GM10248 (cell line): ENCODE measurements at regions not wholly inside any gene's neighbourhood (a gene's known extent, or its start where the extent isn't known, plus 50 kb on each side); places are given as distances from the start of the nearest gene placed in this dataset.
"Not testable (repeated sequence)": the region's sequence is repeated elsewhere in the genome, so short reads cannot be mapped to it uniquely, and the experiment has no call there.

Source experiments
- CTCF ChIA-PET: fragments of 300-600 bp; sonication (Branson Sonifier 250); formaldehyde crosslinking; extraction: SDS; loops from one replicate; lab custom pipeline; 2021; ENCODE audit warnings: antibody characterized with exemption; lab: Yijun Ruan, JAX
- POLR2A ChIA-PET: fragments of 350-650 bp; sonication (Branson Sonifier 250); formaldehyde crosslinking; extraction: SDS; loops from one replicate; lab custom pipeline; 2020; ENCODE audit warnings: antibody characterized with exemption; lab: Yijun Ruan, JAX
- DNase-seq: peaks from one replicate; pipeline ENCODE4 v3.0.0; 2012; ENCODE audit errors: extremely low spot score
- TF ChIP-seq, protein P1 (sequence below): IDR thresholded peaks from 2 replicates; pipeline ENCODE4 v1.5.1; 2012; ENCODE audit warnings: mild to moderate bottlenecking, low read depth; ENCODE audit errors: extremely low read depth, missing control alignments, control extremely low read depth

DNA sequence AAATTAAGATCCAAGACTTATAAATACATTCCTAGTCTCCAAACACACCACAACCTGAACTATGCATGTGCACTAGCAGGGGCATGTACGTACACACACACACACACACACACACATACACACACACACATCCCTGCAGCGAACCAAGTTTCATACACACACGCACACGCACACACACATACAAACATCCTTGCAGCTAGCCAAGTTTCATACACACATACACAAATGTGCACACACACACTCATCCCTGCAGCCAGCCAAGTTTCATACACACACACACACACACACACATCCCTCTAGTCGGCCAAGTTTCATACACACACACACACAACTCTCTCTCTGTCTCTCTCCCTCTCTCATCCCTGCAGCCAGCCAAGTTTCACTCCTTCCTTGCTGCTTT, 82.7 kb upstream of the WIPF3 start:
- ChIA-PET CTCF (no interaction called here), POLR2A (no interaction called here)
- TF ChIP-seq, protein P1, sequence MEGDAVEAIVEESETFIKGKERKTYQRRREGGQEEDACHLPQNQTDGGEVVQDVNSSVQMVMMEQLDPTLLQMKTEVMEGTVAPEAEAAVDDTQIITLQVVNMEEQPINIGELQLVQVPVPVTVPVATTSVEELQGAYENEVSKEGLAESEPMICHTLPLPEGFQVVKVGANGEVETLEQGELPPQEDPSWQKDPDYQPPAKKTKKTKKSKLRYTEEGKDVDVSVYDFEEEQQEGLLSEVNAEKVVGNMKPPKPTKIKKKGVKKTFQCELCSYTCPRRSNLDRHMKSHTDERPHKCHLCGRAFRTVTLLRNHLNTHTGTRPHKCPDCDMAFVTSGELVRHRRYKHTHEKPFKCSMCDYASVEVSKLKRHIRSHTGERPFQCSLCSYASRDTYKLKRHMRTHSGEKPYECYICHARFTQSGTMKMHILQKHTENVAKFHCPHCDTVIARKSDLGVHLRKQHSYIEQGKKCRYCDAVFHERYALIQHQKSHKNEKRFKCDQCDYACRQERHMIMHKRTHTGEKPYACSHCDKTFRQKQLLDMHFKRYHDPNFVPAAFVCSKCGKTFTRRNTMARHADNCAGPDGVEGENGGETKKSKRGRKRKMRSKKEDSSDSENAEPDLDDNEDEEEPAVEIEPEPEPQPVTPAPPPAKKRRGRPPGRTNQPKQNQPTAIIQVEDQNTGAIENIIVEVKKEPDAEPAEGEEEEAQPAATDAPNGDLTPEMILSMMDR, result no peak
- DNase-seq, result no peak

DNA sequence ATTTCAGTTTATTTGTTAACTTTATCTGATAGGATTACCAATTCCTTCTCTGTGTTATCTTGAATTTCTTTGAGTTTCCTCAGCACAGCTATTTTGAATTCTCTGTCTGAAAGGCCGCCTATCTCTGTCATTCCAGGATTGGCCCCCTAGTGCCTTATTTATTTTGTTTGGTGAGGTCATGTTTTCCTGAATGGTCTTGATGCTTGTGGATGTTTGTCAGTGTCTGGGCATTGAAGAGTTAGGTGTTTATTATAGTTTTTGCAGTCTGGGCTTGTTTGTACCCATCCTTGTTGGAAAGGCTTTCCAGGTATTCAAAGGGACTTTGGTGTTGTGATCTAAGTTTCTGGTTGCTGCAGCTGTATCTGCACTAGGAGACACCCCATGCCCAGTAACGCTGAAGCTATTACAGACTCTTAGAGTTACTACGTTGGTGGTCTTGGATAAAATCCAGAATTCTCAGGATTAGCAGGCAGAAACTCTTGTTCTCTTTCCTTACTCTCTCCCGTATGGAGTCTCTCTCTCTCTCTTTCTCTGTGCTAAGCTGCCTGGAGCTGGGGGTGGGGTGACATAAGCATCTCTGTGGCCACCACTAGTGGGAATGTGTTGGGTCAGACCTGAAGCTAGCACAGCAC, 76.7 kb upstream of the WIPF3 start:
- DNase-seq, CTCF ChIA-PET, POLR2A ChIA-PET: not testable (repeated sequence)

DNA sequence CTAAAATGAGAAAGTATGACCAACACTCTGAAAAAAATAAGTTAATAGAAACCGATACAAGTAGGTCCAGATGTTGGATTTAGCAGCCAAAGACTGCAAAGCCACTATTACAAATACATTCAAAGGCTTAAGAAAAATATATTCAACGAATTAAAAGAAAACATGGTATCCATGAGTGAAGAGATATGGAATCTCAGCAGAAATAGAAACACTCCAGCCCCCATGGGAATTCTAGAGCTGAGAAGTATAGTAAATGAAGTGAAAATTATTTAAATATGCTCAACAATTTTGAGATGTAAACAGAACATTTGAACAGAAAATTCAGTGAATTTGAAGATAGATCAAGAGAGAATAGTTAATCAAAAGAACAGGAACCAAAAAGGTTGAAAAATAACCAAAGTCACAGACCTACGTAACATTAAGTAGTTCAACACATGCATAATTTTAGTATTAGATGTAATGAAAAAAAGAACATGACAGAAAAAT, 72.0 kb upstream of the WIPF3 start:
- ChIA-PET CTCF (no interaction called here), POLR2A (no interaction called here)
- no peak for DNase-seq
- TF ChIP-seq, protein P1, result no peak

DNA sequence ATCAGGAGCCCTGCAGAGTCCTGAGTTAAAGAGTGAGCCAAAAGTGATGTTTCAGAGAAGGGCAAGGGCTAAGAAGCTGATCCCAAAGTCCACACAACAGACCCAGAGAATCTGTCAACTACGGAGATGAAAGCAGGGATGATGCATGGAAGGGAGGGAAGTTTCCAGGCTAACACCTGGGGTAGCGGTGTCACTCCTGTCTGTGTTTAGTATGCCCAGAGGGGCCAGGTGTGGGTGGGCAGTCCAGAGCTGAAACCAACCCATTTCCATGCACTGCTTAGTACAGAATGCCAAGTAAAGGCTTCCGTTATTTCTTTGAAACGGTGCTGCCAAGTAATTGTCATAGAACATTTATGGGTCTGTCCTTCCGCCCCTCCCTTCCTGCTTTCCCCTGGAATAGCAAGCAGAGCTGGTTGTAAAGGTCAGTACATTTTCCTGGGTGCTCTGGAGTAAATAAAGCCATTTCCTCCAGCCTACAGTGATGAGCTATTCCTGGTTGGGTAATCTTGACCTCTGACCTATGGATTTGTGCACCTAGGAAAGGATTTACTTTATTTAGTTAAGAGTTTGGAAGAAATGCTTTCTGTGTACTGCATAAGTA, 58.6 kb upstream of the WIPF3 start:
- DNase-seq, POLR2A ChIA-PET: not testable (repeated sequence)
- CTCF ChIA-PET, result interaction anchor here (0.9 to 1.6 kb wide), 7 partner anchors 14 to 328 kb away, joined by 3 to 8 read pairs (median 3); no protein-coding TSS in a partner anchor

DNA sequence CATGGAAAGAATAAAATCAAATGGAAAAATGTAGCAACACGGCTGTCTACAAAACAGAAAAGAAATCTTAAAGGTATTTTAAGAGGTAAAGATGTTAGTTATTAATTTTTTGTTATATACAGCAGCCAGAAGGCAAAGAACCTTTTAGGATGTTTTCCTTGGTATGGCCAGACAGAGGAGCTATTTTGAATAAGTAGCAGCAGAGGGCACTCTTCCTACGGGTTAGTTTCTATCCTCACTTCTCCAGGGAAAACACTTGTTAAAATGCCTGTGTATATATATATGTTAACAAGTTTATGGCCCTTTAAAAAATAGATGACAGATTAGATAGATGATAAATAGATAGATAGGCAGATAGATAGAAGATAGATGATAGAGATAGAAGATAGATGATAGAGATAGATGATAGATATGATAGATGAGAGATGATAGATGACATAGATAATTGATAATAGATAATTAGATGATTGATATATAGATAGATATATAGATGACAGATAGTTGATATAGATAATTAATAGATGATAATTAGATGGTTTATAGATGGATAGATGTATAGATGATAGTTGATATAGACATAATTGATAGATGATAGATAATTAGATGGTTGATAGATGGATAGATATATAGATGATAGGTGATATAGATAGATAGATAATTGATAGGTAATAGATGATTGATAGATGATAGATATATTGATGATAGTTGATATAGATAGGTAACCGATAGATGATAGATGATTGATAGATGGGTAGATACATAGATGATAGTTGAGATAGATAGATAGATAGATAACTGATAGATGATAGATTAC, 57.8 kb upstream of the WIPF3 start:
- CTCF ChIA-PET, result interaction anchor here (0.9 to 1.6 kb wide), 7 partner anchors 13 to 327 kb away, joined by 3 to 8 read pairs (median 3); no protein-coding TSS in a partner anchor
- POLR2A ChIA-PET, result no interaction called here
- DNase-seq, result no peak
- TF ChIP-seq, protein P1, result peak; percentile 44

DNA sequence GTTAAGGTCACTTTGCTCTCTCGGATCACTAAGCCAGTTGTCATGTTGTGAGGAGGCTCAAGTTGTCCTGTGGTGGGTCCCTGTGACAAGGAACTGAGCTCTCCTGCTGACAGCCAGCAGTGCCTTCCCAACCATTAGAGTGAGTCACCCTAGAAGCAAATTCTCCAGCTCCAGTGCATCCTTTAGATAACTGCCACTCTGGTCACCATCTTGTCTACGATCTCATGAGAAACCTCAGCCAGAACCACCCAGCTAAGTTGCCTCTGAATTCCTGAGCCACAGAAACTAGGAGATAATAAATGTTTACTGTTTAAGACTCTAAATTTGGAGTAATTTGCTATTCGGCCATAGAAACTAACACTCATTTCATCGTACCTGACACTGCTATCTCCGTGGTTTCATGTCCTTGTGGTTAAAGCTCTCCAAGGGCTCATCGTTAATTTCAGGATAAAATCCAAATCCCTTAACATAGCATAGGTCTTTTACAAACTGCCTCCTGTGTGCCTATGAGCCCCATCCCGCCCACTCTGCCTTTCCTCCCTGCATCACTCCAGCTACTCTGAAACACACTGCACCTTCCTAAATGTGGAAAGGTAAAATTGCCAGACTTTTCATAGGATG, 56.5 kb upstream of the WIPF3 start:
- ChIA-PET CTCF (interaction anchor here (0.8 to 1.3 kb wide), 7 partner anchors 9 to 325 kb away, joined by 3 read pairs; no protein-coding TSS in a partner anchor), POLR2A (no interaction called here)
- DNase-seq, result no peak
- TF ChIP-seq, protein P1, result no peak

DNA sequence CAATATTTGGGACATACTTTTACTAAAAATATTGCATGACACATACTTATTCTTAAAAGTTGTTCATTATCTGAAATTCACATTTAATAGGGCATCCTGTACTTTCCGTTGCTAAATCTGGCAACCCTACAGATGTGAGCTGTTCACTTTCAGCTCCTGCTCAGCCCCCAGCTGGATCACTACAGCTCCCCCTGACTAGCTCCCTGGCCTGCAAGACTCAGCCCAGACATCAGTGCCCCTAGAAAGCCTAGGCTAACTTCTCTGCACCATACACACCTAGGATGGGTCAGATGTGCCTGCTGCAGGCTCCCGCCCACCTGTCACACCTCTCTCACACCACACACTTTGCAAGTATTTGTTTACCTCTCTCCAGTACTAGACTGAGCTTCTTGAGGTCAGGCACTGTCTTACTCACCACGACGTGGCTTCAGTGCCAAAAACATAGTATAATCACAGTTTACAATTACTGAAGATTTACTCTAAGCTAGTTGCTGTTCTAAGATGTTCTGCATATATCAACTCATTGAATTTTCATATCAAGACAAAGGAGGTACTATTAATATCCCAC, 55.9 kb upstream of the WIPF3 start:
- POLR2A ChIA-PET, DNase-seq: not testable (repeated sequence)
- CTCF ChIA-PET, result interaction anchor here (0.8 to 1.3 kb wide), 7 partner anchors 8 to 324 kb away, joined by 3 read pairs; no protein-coding TSS in a partner anchor

DNA sequence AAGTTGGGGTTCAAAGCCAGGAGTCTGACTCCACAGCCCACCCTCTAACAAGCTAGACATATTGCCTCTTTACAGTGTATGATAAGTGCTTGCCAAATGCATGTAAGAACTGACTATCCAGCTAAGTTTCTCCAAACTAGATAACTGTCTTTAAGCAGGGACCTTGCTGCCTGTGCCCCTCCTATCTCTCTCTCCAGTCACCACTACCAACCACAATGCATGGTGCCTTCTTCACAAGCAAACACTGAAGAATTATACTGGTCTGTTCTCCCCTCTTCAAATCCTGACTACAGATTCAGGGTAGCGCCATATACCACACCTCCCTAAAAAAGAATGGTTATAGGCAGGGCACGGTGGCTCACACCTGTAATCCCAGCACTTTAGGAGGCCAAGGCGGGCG, 55.3 kb upstream of the WIPF3 start:
- POLR2A ChIA-PET, DNase-seq: not testable (repeated sequence)
- CTCF ChIA-PET, result interaction anchor here (1.1 kb wide), 1 partner anchor 8 kb away, joined by 3 read pairs; no protein-coding TSS in a partner anchor
